ENCODE measurements at regions not wholly inside any gene's neighbourhood (a gene's known extent, or its start where the extent isn't known, plus 50 kb on each side); places are given as distances from the start of the nearest gene placed in this dataset.

- TF ChIP-seq CTCF (IDR thresholded peaks at IDR 0.05) (no peak), POLR2A (IDR thresholded peaks at IDR 0.05) (no peak)
Measured at GRCh38 chr6:125529061-125529460, 220.4 kb upstream of the HEY2 start.
